Body of pancreas (tissue), 4 donors: ENCODE measurements at regions not wholly inside any gene's neighbourhood (a gene's known extent, or its start where the extent isn't known, plus 50 kb on each side); places are given as distances from the start of the nearest gene placed in this dataset.

Experiments
- CTCF ChIP-seq, 7 experiments: fragments of 450-650 bp in 4 of 7; fragments of 200-600 bp in 3 of 7; sonication (generic) in 3 of 7; IDR thresholded peaks; one replicate each; pipeline ENCODE4 v1.5.1; 2016 to 2019; ENCODE audit warnings: antibody characterized with exemption in 7 of 7
- POLR2A ChIP-seq, 3 donors: fragments of 450-650 bp; IDR thresholded peaks; one replicate each; pipeline ENCODE4 v1.6.1; 2016; ENCODE audit warnings: antibody characterized with exemption in 3 of 3, mild to moderate bottlenecking in 2 of 3

DNA sequence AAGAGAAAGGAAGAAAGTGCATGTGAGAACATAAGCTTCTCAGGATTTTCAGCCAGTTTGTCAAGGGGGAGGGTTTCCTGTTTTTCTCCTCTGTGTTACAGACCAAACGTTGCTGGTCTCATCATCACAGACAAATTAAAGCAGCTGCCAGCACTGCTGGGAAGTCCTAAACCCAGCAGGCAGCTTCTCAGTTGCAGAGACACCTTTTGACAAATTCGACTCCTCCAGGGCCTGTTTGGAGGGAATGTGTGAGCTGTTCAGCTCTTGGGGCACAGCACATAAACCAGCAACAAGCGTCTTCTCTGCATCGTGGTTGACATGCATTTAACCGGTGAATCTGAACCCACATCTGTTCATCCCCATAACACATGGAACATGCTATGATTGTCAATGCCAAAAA lies 454.6 kb upstream of the RUNX1 start:
- no peak for TF ChIP-seq POLR2A (IDR thresholded peaks at IDR 0.05)
- TF ChIP-seq CTCF (IDR thresholded peaks at IDR 0.05): no peak
